ENCODE measurements at regions not wholly inside any gene's neighbourhood (a gene's known extent, or its start where the extent isn't known, plus 50 kb on each side); places are given as distances from the start of the nearest gene placed in this dataset.
"Not testable (repeated sequence)": the region's sequence is repeated elsewhere in the genome, so short reads cannot be mapped to it uniquely, and the experiment has no call there.

DNA sequence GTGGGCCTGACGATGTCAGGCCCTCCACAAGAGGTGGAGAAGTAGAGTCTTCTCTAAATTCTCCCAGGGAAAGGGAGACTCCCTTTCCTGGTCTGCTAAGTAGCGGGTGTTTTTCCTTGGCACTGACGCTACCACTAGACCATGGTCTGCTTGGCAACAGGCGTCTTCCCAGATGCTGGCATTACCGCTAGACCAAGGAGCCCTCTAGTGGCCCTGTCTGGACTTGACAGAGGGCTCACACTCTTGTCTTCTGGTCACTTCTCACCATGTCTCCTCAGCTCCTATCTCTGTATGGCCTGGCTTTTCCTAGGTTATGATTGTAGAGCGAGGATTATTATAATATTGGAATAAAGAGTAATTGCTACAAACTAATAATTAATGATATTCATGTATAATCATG, 51.1 kb upstream of the RASSF6 start:
- CTCF ChIA-PET, result interaction anchor here (1.8 kb wide), 1 partner anchor 17 kb away, joined by 4 read pairs; no protein-coding TSS in a partner anchor
- H3K27me3 ChIP-seq (ENCODE audit: insufficient read depth); H3K27ac ChIP-seq (ENCODE audit: low read depth in 2 of 2, low read length in 1 of 2); H4K20me1 ChIP-seq (ENCODE audit: insufficient read depth); H3K9ac ChIP-seq; H3F3A ChIP-seq (replicated peaks; ENCODE audit: insufficient read depth); DNase-seq; H3K9me2 ChIP-seq; H3K4me2 ChIP-seq; H2AFZ ChIP-seq (ENCODE audit: low read depth); H3K79me2 ChIP-seq (ENCODE audit: insufficient read depth); H3K36me3 ChIP-seq (replicated peaks in 1 of 2; ENCODE audit: control insufficient read depth in 1 of 2, insufficient read depth in 2 of 2, low read length in 1 of 2); H3K9me3 ChIP-seq; H3K4me3 ChIP-seq (ENCODE audit: low read depth in 2 of 2, low read length in 1 of 2); POLR2A ChIA-PET: not testable (repeated sequence)
- 55% methylated on average over 5 of the region's 6 CpGs for WGBS (ENCODE audit: low lambda C conversion rate)
- peaks cover 0 to 13% of the 10 kb centered on the region in 2 experiments; a peak in 2 of 4 replicates for H3K4me1 ChIP-seq (ENCODE audit: control insufficient read depth in 1 of 2, insufficient read depth in 2 of 2, low read depth in 1 of 2, low read length in 1 of 2)
- TF ChIP-seq, protein P1, sequence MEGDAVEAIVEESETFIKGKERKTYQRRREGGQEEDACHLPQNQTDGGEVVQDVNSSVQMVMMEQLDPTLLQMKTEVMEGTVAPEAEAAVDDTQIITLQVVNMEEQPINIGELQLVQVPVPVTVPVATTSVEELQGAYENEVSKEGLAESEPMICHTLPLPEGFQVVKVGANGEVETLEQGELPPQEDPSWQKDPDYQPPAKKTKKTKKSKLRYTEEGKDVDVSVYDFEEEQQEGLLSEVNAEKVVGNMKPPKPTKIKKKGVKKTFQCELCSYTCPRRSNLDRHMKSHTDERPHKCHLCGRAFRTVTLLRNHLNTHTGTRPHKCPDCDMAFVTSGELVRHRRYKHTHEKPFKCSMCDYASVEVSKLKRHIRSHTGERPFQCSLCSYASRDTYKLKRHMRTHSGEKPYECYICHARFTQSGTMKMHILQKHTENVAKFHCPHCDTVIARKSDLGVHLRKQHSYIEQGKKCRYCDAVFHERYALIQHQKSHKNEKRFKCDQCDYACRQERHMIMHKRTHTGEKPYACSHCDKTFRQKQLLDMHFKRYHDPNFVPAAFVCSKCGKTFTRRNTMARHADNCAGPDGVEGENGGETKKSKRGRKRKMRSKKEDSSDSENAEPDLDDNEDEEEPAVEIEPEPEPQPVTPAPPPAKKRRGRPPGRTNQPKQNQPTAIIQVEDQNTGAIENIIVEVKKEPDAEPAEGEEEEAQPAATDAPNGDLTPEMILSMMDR (IDR thresholded peaks at IDR 0.05), result peak; percentile 44

DNA sequence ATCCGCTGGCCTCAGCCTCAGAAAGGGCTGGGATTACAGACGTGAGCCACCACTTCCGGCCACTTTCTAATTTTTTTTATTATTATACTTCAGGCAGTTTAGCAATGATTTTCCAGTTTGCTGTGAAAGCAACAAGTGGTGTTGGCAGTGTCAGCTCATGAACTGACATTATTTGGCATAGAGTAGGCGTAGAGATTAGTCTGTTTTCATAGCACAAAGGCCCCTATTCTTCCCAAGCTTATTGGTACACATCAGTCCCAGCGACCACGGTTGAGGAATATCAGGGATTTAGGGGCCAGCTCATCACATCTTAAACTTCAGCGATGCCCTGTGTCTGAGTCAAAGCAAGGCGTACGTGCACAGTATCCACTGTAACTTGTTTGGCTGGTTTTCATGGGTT, 53.0 kb upstream of the RASSF6 start:
- no peaks in the 10 kb centered on the region for H3K27me3 ChIP-seq (ENCODE audit: insufficient read depth)
- ChIA-PET CTCF (interaction anchor here (0.7 kb wide), 1 partner anchor 16 kb away, joined by 3 read pairs; no protein-coding TSS in a partner anchor), POLR2A (no interaction called here)
- no peaks in the 10 kb centered on the region for H3K79me2 ChIP-seq (ENCODE audit: insufficient read depth)
- 68% methylated on average over 9 of the region's 9 CpGs for WGBS (ENCODE audit: low lambda C conversion rate)
- no peak overlapping the region for H3K4me3 ChIP-seq (ENCODE audit: low read depth in 2 of 2, low read length in 1 of 2)
- H2AFZ ChIP-seq (ENCODE audit: low read depth), result no peak overlapping the region
- H3K9ac ChIP-seq, result no peak overlapping the region
- H4K20me1 ChIP-seq (ENCODE audit: insufficient read depth), result no peaks in the 10 kb centered on the region
- peaks cover 2% of the 10 kb centered on the region for H3F3A ChIP-seq (replicated peaks; ENCODE audit: insufficient read depth)
- no peak overlapping the region for H3K27ac ChIP-seq (ENCODE audit: low read depth in 2 of 2, low read length in 1 of 2)
- no peak for DNase-seq
- peaks cover 0 to 13% of the 10 kb centered on the region in 2 experiments; a peak in 2 of 4 replicates for H3K4me1 ChIP-seq (ENCODE audit: control insufficient read depth in 1 of 2, insufficient read depth in 2 of 2, low read depth in 1 of 2, low read length in 1 of 2)
- H3K36me3 ChIP-seq (replicated peaks in 1 of 2; ENCODE audit: control insufficient read depth in 1 of 2, insufficient read depth in 2 of 2, low read length in 1 of 2), result no peaks in the 10 kb centered on the region
- no peaks in the 10 kb centered on the region for H3K9me2 ChIP-seq
- no peaks in the 10 kb centered on the region for H3K9me3 ChIP-seq
- no peak overlapping the region for H3K4me2 ChIP-seq
- no peak for TF ChIP-seq EP300 (IDR thresholded peaks at IDR 0.05; ENCODE audit: borderline replicate concordance in 1 of 2, low read depth in 1 of 2, low read length in 1 of 2)
- no peak for TF ChIP-seq NFIC (IDR thresholded peaks at IDR 0.05; ENCODE audit: borderline replicate concordance)
- TF ChIP-seq GATA2 (CRISPR knock-in tag; IDR thresholded peaks at IDR 0.05), result no peak
- TF ChIP-seq, protein P2, sequence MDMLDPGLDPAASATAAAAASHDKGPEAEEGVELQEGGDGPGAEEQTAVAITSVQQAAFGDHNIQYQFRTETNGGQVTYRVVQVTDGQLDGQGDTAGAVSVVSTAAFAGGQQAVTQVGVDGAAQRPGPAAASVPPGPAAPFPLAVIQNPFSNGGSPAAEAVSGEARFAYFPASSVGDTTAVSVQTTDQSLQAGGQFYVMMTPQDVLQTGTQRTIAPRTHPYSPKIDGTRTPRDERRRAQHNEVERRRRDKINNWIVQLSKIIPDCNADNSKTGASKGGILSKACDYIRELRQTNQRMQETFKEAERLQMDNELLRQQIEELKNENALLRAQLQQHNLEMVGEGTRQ (IDR thresholded peaks at IDR 0.05; ENCODE audit: borderline replicate concordance, low read depth, low read length), result no peak
- TF ChIP-seq YY1 (IDR thresholded peaks at IDR 0.05; ENCODE audit: low read depth), result no peak
- TF ChIP-seq, protein P1 (IDR thresholded peaks at IDR 0.05), result no peak
- TF ChIP-seq FOXJ3 (CRISPR knock-in tag; IDR thresholded peaks at IDR 0.05), result no peak
- TF ChIP-seq, protein P3, sequence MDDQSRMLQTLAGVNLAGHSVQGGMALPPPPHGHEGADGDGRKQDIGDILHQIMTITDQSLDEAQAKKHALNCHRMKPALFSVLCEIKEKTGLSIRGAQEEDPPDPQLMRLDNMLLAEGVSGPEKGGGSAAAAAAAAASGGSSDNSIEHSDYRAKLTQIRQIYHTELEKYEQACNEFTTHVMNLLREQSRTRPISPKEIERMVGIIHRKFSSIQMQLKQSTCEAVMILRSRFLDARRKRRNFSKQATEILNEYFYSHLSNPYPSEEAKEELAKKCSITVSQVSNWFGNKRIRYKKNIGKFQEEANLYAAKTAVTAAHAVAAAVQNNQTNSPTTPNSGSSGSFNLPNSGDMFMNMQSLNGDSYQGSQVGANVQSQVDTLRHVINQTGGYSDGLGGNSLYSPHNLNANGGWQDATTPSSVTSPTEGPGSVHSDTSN (IDR thresholded peaks at IDR 0.05), result no peak
- TF ChIP-seq, protein P4, sequence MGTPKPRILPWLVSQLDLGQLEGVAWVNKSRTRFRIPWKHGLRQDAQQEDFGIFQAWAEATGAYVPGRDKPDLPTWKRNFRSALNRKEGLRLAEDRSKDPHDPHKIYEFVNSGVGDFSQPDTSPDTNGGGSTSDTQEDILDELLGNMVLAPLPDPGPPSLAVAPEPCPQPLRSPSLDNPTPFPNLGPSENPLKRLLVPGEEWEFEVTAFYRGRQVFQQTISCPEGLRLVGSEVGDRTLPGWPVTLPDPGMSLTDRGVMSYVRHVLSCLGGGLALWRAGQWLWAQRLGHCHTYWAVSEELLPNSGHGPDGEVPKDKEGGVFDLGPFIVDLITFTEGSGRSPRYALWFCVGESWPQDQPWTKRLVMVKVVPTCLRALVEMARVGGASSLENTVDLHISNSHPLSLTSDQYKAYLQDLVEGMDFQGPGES (IDR thresholded peaks at IDR 0.05; ENCODE audit: low read depth, low read length), result no peak
- TF ChIP-seq TAF1 (IDR thresholded peaks at IDR 0.05; ENCODE audit: borderline replicate concordance, low read depth, low read length), result no peak
- no peak for TF ChIP-seq SMC3 (IDR thresholded peaks at IDR 0.05; ENCODE audit: low read depth, low read length)
- TF ChIP-seq CHD2 (IDR thresholded peaks at IDR 0.05; ENCODE audit: low read length, partially characterized antibody), result no peak
- TF ChIP-seq RFX5 (IDR thresholded peaks at IDR 0.05; ENCODE audit: low read length), result no peak
- TF ChIP-seq, protein P5, sequence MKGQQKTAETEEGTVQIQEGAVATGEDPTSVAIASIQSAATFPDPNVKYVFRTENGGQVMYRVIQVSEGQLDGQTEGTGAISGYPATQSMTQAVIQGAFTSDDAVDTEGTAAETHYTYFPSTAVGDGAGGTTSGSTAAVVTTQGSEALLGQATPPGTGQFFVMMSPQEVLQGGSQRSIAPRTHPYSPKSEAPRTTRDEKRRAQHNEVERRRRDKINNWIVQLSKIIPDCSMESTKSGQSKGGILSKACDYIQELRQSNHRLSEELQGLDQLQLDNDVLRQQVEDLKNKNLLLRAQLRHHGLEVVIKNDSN (IDR thresholded peaks at IDR 0.05; ENCODE audit: borderline replicate concordance, low read depth), result no peak
- no peak for TF ChIP-seq FOSL2 (IDR thresholded peaks at IDR 0.05; ENCODE audit: borderline replicate concordance, low read depth)
